Mesenchymal stem cell (in vitro differentiated cells and primary cell): ENCODE measurements at regions not wholly inside any gene's neighbourhood (a gene's known extent, or its start where the extent isn't known, plus 50 kb on each side); places are given as distances from the start of the nearest gene placed in this dataset.

Experiments
- DNase-seq: peaks from one replicate; pipeline ENCODE4 v3.0.0-alpha.2; 2013
- H2AFZ ChIP-seq: one replicate; pipeline ENCODE4 v1.6.1; 2013; ENCODE audit warnings: low read depth, mild to moderate bottlenecking, control low read depth, inconsistent platforms, low read length, moderate library complexity
- H2AK5ac ChIP-seq: 2 replicates; pipeline ENCODE4 v1.6.1; 2013; ENCODE audit warnings: low read length, moderate library complexity, mild to moderate bottlenecking, inconsistent platforms; ENCODE audit not compliant: severe bottlenecking
- H2BK120ac ChIP-seq: one replicate; pipeline ENCODE4 v1.6.1; 2013; ENCODE audit warnings: low read depth, mild to moderate bottlenecking, inconsistent platforms, low read length, moderate library complexity
- H2BK12ac ChIP-seq, 2 experiments: one replicate each; pipeline ENCODE4 v1.6.1; 2013; ENCODE audit warnings: inconsistent platforms in 2 of 2, low read length in 2 of 2, mild to moderate bottlenecking in 2 of 2, moderate library complexity in 2 of 2, control low read depth in 1 of 2
- H2BK15ac ChIP-seq: one replicate; pipeline ENCODE4 v1.6.1; 2013; ENCODE audit warnings: mild to moderate bottlenecking, low read depth, inconsistent platforms; ENCODE audit not compliant: poor library complexity, severe bottlenecking
- H2BK5ac ChIP-seq: 2 replicates; pipeline ENCODE4 v1.6.1; 2013; ENCODE audit warnings: low read depth, mild to moderate bottlenecking, low read length, control low read depth, inconsistent platforms; ENCODE audit not compliant: poor library complexity, severe bottlenecking
- H3K14ac ChIP-seq, 2 experiments: one replicate each; pipeline ENCODE4 v1.6.1; 2013; ENCODE audit warnings: inconsistent platforms in 2 of 2, low read length in 2 of 2, control low read depth in 1 of 2, mild to moderate bottlenecking in 1 of 2, moderate library complexity in 1 of 2
- H3K18ac ChIP-seq, 2 experiments: one replicate each; pipeline ENCODE4 v1.6.1; 2013; ENCODE audit warnings: inconsistent platforms in 2 of 2, low read length in 2 of 2, control low read depth in 1 of 2, low read depth in 1 of 2, mild to moderate bottlenecking in 1 of 2
- H3K23ac ChIP-seq, 2 experiments: one replicate each; pipeline ENCODE4 v1.6.1; 2013; ENCODE audit warnings: inconsistent platforms in 2 of 2, low read length in 2 of 2, mild to moderate bottlenecking in 2 of 2, moderate library complexity in 2 of 2, control low read depth in 1 of 2
- H3K27ac ChIP-seq: 2 replicates; pipeline ENCODE4 v1.5.1; 2013; ENCODE audit warnings: mild to moderate bottlenecking, moderate library complexity, low read length, control low read depth, inconsistent platforms; ENCODE audit not compliant: poor library complexity, severe bottlenecking
- H3K27me3 ChIP-seq, 2 experiments: 2 replicates each; pipeline versions ENCODE4 v1.6.1 to v1.7.0; 2013; ENCODE audit warnings: low read length in 2 of 2, mild to moderate bottlenecking in 2 of 2, moderate library complexity in 2 of 2, control low read depth in 1 of 2, inconsistent platforms in 1 of 2; ENCODE audit not compliant: control insufficient read depth in 1 of 2, insufficient read depth in 1 of 2
- H3K36me3 ChIP-seq, 2 experiments: 2 replicates each; pipeline versions ENCODE4 v1.6.1 to v1.7.0; 2013; ENCODE audit warnings: low read length in 2 of 2, control low read depth in 1 of 2, inconsistent platforms in 1 of 2, low read depth in 1 of 2, mild to moderate bottlenecking in 1 of 2; ENCODE audit not compliant: insufficient read depth in 2 of 2, control insufficient read depth in 1 of 2
- H3K4ac ChIP-seq, 2 experiments: one replicate each; pipeline ENCODE4 v1.6.1; 2013; ENCODE audit warnings: inconsistent platforms in 2 of 2, low read length in 2 of 2, mild to moderate bottlenecking in 2 of 2, moderate library complexity in 2 of 2, control low read depth in 1 of 2, low read depth in 1 of 2
- H3K4me1 ChIP-seq: 2 replicates; pipeline ENCODE4 v1.6.1; 2013; ENCODE audit warnings: low read depth, low read length, control low read depth; ENCODE audit not compliant: control insufficient read depth, insufficient read depth
- H3K4me2 ChIP-seq: 2 replicates; pipeline ENCODE4 v1.6.1; 2013; ENCODE audit warnings: low read length, mild to moderate bottlenecking, inconsistent platforms; ENCODE audit not compliant: poor library complexity, severe bottlenecking
- H3K4me3 ChIP-seq, 2 experiments: 2 replicates each; pipeline versions ENCODE4 v1.5.1 to v1.7.0; 2013; ENCODE audit warnings: low read length in 2 of 2, mild to moderate bottlenecking in 2 of 2, control low read depth in 1 of 2, low read depth in 1 of 2; ENCODE audit not compliant: insufficient read depth in 1 of 2
- H3K79me1 ChIP-seq: replicated peaks from 2 replicates; pipeline ENCODE4 v1.6.1; 2013; ENCODE audit warnings: mild to moderate bottlenecking, control low read depth, low read length, inconsistent platforms; ENCODE audit not compliant: poor library complexity, severe bottlenecking
- H3K9ac ChIP-seq: 2 replicates; pipeline ENCODE4 v1.7.0; 2013; ENCODE audit warnings: mild to moderate bottlenecking, low read length, moderate library complexity
- H3K9me3 ChIP-seq: 2 replicates; pipeline ENCODE4 v1.7.0; 2013; ENCODE audit warnings: mild to moderate bottlenecking, low read length; ENCODE audit not compliant: control insufficient read depth
- H4K8ac ChIP-seq: one replicate; pipeline ENCODE4 v1.6.1; 2013; ENCODE audit warnings: inconsistent platforms, mild to moderate bottlenecking, low read length, moderate library complexity
- H4K91ac ChIP-seq: one replicate; pipeline ENCODE4 v1.6.1; 2013; ENCODE audit warnings: mild to moderate bottlenecking, low read length, inconsistent platforms
- WGBS: methylation state at CpG from one replicate; pipeline ENCODE4 v1.1.7; 2013; ENCODE audit warnings: mixed read lengths; 5-methylcytosine and 5-hydroxymethylcytosine counted together

GRCh38 chr2:142270990-142271389, 140.2 kb upstream of the LRP1B start:
- Histone ChIP-seq H2AK5ac (no peak overlapping the region), H3K14ac (no peak overlapping the region), H3K27ac (no peak overlapping the region), H3K27me3 (no peaks in the 10 kb centered on the region), H2BK120ac (no peak overlapping the region), H4K91ac (no peak overlapping the region), H2BK12ac (no peak overlapping the region), H2BK5ac (no peak overlapping the region), H3K9me3 (no peaks in the 10 kb centered on the region), H4K8ac (no peak overlapping the region), H2BK15ac (no peak overlapping the region), H3K4me3 (no peak overlapping the region), H3K36me3 (no peaks in the 10 kb centered on the region), H3K79me1 (no peaks in the 10 kb centered on the region), H3K4ac (no peak overlapping the region), H2AFZ (no peak overlapping the region), H3K4me1 (no peaks in the 10 kb centered on the region), H3K9ac (no peak overlapping the region), H3K18ac (no peak overlapping the region), H3K4me2 (no peak overlapping the region), H3K23ac (no peak overlapping the region)
- DNase-seq, result no peak
- WGBS, result no CpG with 5 or more reads among the region's 2 CpGs

DNA sequence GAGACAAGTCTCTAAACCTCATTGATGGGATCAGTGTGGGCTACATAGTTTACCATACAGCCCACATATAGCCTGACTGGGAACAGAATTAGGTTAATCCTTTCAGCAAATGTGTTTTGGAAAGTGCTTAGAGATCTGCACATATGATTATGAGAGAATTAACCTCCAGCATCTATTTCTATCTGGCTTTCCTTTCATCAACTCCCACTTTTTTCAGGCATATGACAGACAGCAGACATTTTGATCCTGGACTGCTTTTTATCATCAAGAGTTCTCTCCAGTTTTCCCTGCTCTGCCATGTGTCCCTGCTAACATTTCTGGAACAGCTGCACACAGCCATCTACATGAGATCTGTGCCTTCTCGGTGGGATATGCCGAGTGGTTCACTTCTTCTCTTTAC, 139.5 kb upstream of the LRP1B start:
- H3K4me1 ChIP-seq, result no peaks in the 10 kb centered on the region
- H3K27ac ChIP-seq, result no peak overlapping the region
- H2BK120ac ChIP-seq, result no peak overlapping the region
- H2AK5ac ChIP-seq, result no peak overlapping the region
- no peak overlapping the region for H3K4ac ChIP-seq
- no peaks in the 10 kb centered on the region for H3K79me1 ChIP-seq
- WGBS, result 97% methylated on average over 2 of the region's 2 CpGs
- no peak for DNase-seq
- H3K4me2 ChIP-seq, result no peak overlapping the region
- no peak overlapping the region for H3K4me3 ChIP-seq
- no peak overlapping the region for H2AFZ ChIP-seq
- no peaks in the 10 kb centered on the region for H3K27me3 ChIP-seq
- no peak overlapping the region for H2BK15ac ChIP-seq
- no peak overlapping the region for H3K14ac ChIP-seq
- no peaks in the 10 kb centered on the region for H3K9me3 ChIP-seq
- H4K8ac ChIP-seq, result no peak overlapping the region
- H2BK5ac ChIP-seq, result no peak overlapping the region
- no peak overlapping the region for H3K18ac ChIP-seq
- H3K36me3 ChIP-seq, result no peaks in the 10 kb centered on the region
- H3K9ac ChIP-seq, result no peak overlapping the region
- H3K23ac ChIP-seq, result no peak overlapping the region
- no peak overlapping the region for H2BK12ac ChIP-seq
- H4K91ac ChIP-seq, result no peak overlapping the region

- no peak overlapping the region for H2AK5ac ChIP-seq
- H3K14ac ChIP-seq, result no peak overlapping the region
- no peak overlapping the region for H4K91ac ChIP-seq
- no peak overlapping the region for H3K9ac ChIP-seq
- H3K27ac ChIP-seq, result no peak overlapping the region
- 95% methylated on average over 5 of the region's 5 CpGs for WGBS
- no peak overlapping the region for H2AFZ ChIP-seq
- H2BK5ac ChIP-seq, result no peak overlapping the region
- no peak overlapping the region for H3K4me3 ChIP-seq
- H3K79me1 ChIP-seq, result no peaks in the 10 kb centered on the region
- no peaks in the 10 kb centered on the region for H3K27me3 ChIP-seq
- H3K4ac ChIP-seq, result no peak overlapping the region
- H3K36me3 ChIP-seq, result no peaks in the 10 kb centered on the region
- no peak overlapping the region for H3K23ac ChIP-seq
- no peak overlapping the region for H3K4me2 ChIP-seq
- no peaks in the 10 kb centered on the region for H3K4me1 ChIP-seq
- no peak overlapping the region for H4K8ac ChIP-seq
- peaks cover 10% of the 10 kb centered on the region for H3K9me3 ChIP-seq
- no peak for DNase-seq
- no peak overlapping the region for H2BK120ac ChIP-seq
- H2BK12ac ChIP-seq, result no peak overlapping the region
- no peak overlapping the region for H3K18ac ChIP-seq
- H2BK15ac ChIP-seq, result no peak overlapping the region
Measured at GRCh38 chr2:142259356-142259755, 128.5 kb upstream of the LRP1B start.

- no peak overlapping the region for H3K9ac ChIP-seq
- no peak overlapping the region for H2BK15ac ChIP-seq
- no peaks in the 10 kb centered on the region for H3K79me1 ChIP-seq
- no peak overlapping the region for H2AK5ac ChIP-seq
- H3K4me3 ChIP-seq, result no peak overlapping the region
- no peak overlapping the region for H2BK12ac ChIP-seq
- H3K23ac ChIP-seq, result no peak overlapping the region
- no peak overlapping the region for H3K18ac ChIP-seq
- no peak overlapping the region for H2BK5ac ChIP-seq
- no peak overlapping the region for H4K91ac ChIP-seq
- H3K9me3 ChIP-seq, result peaks cover 10% of the 10 kb centered on the region
- H3K4me2 ChIP-seq, result no peak overlapping the region
- H3K36me3 ChIP-seq, result no peaks in the 10 kb centered on the region
- no CpG with 5 or more reads among the region's 1 CpG for WGBS
- no peak for DNase-seq
- no peak overlapping the region for H3K27ac ChIP-seq
- no peak overlapping the region for H3K14ac ChIP-seq
- H3K27me3 ChIP-seq, result no peaks in the 10 kb centered on the region
- no peak overlapping the region for H3K4ac ChIP-seq
- H2BK120ac ChIP-seq, result no peak overlapping the region
- H3K4me1 ChIP-seq, result no peaks in the 10 kb centered on the region
- no peak overlapping the region for H4K8ac ChIP-seq
- H2AFZ ChIP-seq, result no peak overlapping the region
Measured at GRCh38 chr2:142254031-142254430, 123.2 kb upstream of the LRP1B start.
